ENCODE measurements at regions not wholly inside any gene's neighbourhood (a gene's known extent, or its start where the extent isn't known, plus 50 kb on each side); places are given as distances from the start of the nearest gene placed in this dataset.

DNA sequence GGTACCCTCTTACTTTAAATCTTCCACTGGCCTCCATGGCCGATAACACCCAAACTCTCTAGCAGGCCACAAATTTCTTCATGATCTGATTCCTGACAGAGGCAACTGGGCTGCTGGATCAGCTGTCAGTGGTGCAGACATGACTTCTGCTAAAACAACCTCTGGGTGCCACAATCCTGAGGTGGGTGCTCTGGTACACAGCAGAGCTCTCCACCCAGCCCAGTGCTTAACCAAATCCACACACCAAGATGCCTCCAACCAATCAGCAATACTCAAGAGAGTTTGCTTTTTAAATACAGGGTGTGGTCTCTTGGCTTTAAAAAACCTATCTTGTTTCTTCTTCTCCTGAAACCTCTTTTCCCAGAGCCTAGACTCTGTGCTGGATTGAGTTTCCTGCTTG lies 126.6 kb upstream of the SPACA1 start:
- Histone ChIP-seq H3K9ac (ENCODE audit: low read depth, low read length) (no peak overlapping the region), H3K4me3 (ENCODE audit: low read length) (no peak overlapping the region), H3K27ac (ENCODE audit: low read depth, low read length) (no peak overlapping the region), H3K9me3 (ENCODE audit: insufficient read depth, low read depth, low read length) (no peaks in the 10 kb centered on the region), H3K4me1 (ENCODE audit: insufficient read depth, low read length) (peaks cover 9% of the 10 kb centered on the region; the same call in 1 of the 2 replicates), H3K36me3 (ENCODE audit: insufficient read depth, low read length) (no peaks in the 10 kb centered on the region), H3K27me3 (ENCODE audit: insufficient read depth, low read length) (no peaks in the 10 kb centered on the region)
- WGBS, result 95% methylated on average over 1 of the region's 1 CpG

DNA sequence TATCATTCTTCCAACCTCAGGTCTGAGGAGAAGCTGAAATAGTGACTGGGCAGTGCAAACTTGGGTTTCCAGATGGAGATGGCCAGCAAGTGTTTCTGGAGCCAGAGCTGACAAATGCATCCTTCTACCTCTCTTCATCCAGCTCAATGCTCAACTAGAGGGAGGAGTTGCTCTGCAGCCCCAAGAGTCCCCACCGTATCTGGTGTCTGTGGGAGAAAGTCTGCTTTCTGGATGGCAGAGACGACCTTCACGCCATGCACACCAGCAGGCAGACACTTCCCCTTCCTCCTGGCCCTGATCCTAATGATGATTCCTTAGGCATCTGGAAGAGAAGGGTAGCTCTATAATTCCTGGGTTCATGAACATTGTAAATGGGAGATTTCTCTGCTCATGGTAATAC lies 127.4 kb upstream of the SPACA1 start:
- Histone ChIP-seq H3K4me3 (ENCODE audit: low read length) (no peak overlapping the region), H3K9me3 (ENCODE audit: insufficient read depth, low read depth, low read length) (no peaks in the 10 kb centered on the region), H3K4me1 (ENCODE audit: insufficient read depth, low read length) (peaks cover 9% of the 10 kb centered on the region; the same call in 1 of the 2 replicates), H3K27ac (ENCODE audit: low read depth, low read length) (no peak overlapping the region), H3K27me3 (ENCODE audit: insufficient read depth, low read length) (no peaks in the 10 kb centered on the region), H3K9ac (ENCODE audit: low read depth, low read length) (no peak overlapping the region), H3K36me3 (ENCODE audit: insufficient read depth, low read length) (no peaks in the 10 kb centered on the region)
- 88% methylated on average over 3 of the region's 3 CpGs for WGBS

DNA sequence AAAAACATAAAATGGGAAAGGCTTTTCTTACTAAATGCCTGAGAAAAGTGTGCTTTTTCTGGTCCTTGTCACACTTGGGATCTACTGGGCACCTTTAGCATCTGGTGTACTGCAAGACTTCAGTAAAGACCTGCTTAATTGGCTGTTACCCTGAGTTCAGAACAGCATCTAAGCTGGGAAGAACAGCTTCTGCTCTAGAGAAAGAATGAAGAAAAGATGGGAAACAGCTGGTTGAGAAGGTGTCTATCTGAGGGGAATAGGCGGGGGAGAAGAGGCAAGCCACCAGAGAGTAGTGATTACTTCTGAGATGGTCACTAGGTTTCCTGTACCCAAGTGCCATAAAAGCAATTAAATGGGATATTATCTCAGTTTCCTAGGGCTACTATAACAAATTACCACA lies 128.2 kb upstream of the SPACA1 start:
- Histone ChIP-seq H3K36me3 (ENCODE audit: insufficient read depth, low read length) (no peaks in the 10 kb centered on the region), H3K27ac (ENCODE audit: low read depth, low read length) (no peak overlapping the region), H3K27me3 (ENCODE audit: insufficient read depth, low read length) (no peaks in the 10 kb centered on the region), H3K4me1 (ENCODE audit: insufficient read depth, low read length) (peaks cover 9% of the 10 kb centered on the region; the same call in 1 of the 2 replicates), H3K9me3 (ENCODE audit: insufficient read depth, low read depth, low read length) (no peaks in the 10 kb centered on the region), H3K9ac (ENCODE audit: low read depth, low read length) (no peak overlapping the region), H3K4me3 (ENCODE audit: low read length) (no peak overlapping the region)
- 96% methylated on average over 1 of the region's 1 CpG for WGBS

DNA sequence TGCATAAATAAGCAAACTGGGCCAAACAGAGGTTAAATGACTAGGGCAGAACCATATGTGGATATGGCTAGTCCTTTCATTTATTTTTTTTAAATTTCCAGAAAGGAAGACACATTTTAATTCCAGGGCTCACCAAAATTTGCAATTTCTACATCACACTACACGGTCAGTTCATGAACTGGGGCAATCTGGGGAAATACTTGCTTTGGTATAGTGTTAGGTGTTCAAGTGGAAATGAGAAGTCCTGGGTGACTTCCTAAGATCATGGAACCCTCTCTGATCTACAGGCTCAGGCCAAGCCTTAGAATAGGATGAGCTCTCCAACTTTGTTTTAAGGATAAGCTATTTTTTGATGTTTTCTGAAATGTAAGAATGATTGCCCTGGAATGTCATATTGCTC lies 128.6 kb upstream of the SPACA1 start:
- Histone ChIP-seq H3K27ac (ENCODE audit: low read depth, low read length) (no peak overlapping the region), H3K9ac (ENCODE audit: low read depth, low read length) (no peak overlapping the region)
- WGBS, result 100% methylated on average over 1 of the region's 1 CpG

GRCh38 chr6:87918461-87918941 lies 129.1 kb upstream of the SPACA1 start:
- 78% methylated on average over 5 of the region's 5 CpGs for WGBS
- no peak overlapping the region for H3K9ac ChIP-seq (ENCODE audit: low read depth, low read length)
- no peak overlapping the region for H3K4me3 ChIP-seq (ENCODE audit: low read length)
- H3K9me3 ChIP-seq (ENCODE audit: insufficient read depth, low read depth, low read length), result no peaks in the 10 kb centered on the region
- no peak overlapping the region for H3K27ac ChIP-seq (ENCODE audit: low read depth, low read length)
- no peaks in the 10 kb centered on the region for H3K27me3 ChIP-seq (ENCODE audit: insufficient read depth, low read length)
- H3K4me1 ChIP-seq (ENCODE audit: insufficient read depth, low read length), result peaks cover 17% of the 10 kb centered on the region
- H3K36me3 ChIP-seq (ENCODE audit: insufficient read depth, low read length), result no peaks in the 10 kb centered on the region

More for the DNA sequence above, 128.6 kb upstream of the SPACA1 start:
- Histone ChIP-seq H3K4me1 (ENCODE audit: insufficient read depth, low read length) (peaks cover 13% of the 10 kb centered on the region; the same call in 1 of the 2 replicates), H3K4me3 (ENCODE audit: low read length) (no peak overlapping the region), H3K27me3 (ENCODE audit: insufficient read depth, low read length) (no peaks in the 10 kb centered on the region), H3K9me3 (ENCODE audit: insufficient read depth, low read depth, low read length) (no peaks in the 10 kb centered on the region), H3K36me3 (ENCODE audit: insufficient read depth, low read length) (no peaks in the 10 kb centered on the region)

DNA sequence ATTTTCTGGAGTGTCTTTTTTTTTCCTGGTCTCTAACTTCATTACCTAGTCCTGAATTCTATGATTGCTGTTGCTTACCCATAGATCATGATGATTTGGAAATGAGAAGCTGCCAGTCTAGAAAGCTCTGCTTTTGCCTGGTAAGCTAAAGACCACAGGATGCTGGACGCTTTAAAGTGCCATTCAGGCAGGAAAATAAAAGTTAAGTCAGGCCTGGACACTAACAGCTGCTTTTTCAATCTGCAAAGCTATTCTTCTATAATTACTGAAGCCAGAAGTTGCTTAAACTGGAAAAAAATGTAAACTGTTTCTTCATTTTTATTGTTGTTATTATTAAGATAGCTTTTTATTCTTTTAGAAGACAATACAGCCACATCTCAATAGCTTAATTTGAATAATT lies 129.8 kb upstream of the SPACA1 start:
- Histone ChIP-seq H3K4me1 (ENCODE audit: insufficient read depth, low read length) (peaks cover 17% of the 10 kb centered on the region), H3K9me3 (ENCODE audit: insufficient read depth, low read depth, low read length) (no peaks in the 10 kb centered on the region), H3K27me3 (ENCODE audit: insufficient read depth, low read length) (no peaks in the 10 kb centered on the region), H3K27ac (ENCODE audit: low read depth, low read length) (no peak overlapping the region), H3K4me3 (ENCODE audit: low read length) (no peak overlapping the region), H3K9ac (ENCODE audit: low read depth, low read length) (no peak overlapping the region), H3K36me3 (ENCODE audit: insufficient read depth, low read length) (no peaks in the 10 kb centered on the region)
- 93% methylated on average over 1 of the region's 1 CpG for WGBS

DNA sequence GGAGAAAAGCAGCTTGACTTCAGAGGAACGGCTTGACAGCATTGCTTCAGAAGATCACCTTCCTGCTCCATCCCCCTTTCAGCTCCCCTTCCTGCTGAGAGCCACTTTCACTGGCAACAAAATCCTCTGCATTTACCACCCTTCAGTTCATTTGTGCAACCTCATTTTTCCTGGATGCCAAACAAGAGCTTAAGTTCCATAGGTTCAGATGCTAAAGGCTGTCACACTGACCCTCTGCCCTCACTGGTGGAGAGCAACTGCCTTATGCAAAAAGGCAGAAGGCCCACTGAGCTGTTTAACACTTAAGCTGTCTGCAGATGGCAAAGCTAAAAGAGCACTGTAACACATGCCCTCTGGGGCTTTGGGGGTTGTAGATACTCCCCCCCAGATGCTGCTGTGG lies 131.2 kb upstream of the SPACA1 start:
- Histone ChIP-seq H3K27ac (ENCODE audit: low read depth, low read length) (no peak overlapping the region), H3K36me3 (ENCODE audit: insufficient read depth, low read length) (no peaks in the 10 kb centered on the region), H3K4me3 (ENCODE audit: low read length) (no peak overlapping the region), H3K27me3 (ENCODE audit: insufficient read depth, low read length) (no peaks in the 10 kb centered on the region), H3K9ac (ENCODE audit: low read depth, low read length) (no peak overlapping the region), H3K9me3 (ENCODE audit: insufficient read depth, low read depth, low read length) (no peaks in the 10 kb centered on the region), H3K4me1 (ENCODE audit: insufficient read depth, low read length) (peaks cover 17% of the 10 kb centered on the region)
- 79% methylated on average over 1 of the region's 1 CpG for WGBS

- Histone ChIP-seq H3K4me3 (ENCODE audit: low read length) (no peak overlapping the region), H3K27ac (ENCODE audit: low read depth, low read length) (no peak overlapping the region), H3K4me1 (ENCODE audit: insufficient read depth, low read length) (peaks cover 17% of the 10 kb centered on the region), H3K9ac (ENCODE audit: low read depth, low read length) (no peak overlapping the region), H3K36me3 (ENCODE audit: insufficient read depth, low read length) (no peaks in the 10 kb centered on the region), H3K9me3 (ENCODE audit: insufficient read depth, low read depth, low read length) (no peaks in the 10 kb centered on the region), H3K27me3 (ENCODE audit: insufficient read depth, low read length) (no peaks in the 10 kb centered on the region)
- 91% methylated on average over 2 of the region's 4 CpGs for WGBS
Observed at GRCh38 chr6:87914637-87915395, 132.8 kb upstream of the SPACA1 start.

DNA sequence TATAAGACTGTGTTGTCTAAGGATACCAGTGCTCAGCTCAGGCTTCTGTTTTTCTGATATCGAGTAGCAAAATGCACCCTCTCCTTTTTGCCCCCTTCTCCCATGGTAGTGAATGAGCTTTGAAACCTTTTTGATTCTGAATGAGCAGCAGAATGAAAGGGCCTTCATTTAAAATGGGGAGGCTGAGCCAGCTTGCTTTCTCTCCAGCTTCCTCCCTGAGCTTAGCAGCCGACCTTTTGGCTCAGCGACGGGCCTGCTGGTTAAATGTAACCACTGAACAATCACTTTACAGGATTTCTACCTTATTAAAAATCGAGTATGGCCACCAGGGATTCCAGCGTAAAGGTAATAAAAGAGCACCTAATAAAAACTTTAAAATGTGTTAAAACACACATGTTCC lies 133.7 kb upstream of the SPACA1 start:
- WGBS, result 73% methylated on average over 6 of the region's 6 CpGs
- H3K4me1 ChIP-seq (ENCODE audit: insufficient read depth, low read length), result peaks cover 17% of the 10 kb centered on the region
- no peaks in the 10 kb centered on the region for H3K36me3 ChIP-seq (ENCODE audit: insufficient read depth, low read length)
- no peak overlapping the region for H3K4me3 ChIP-seq (ENCODE audit: low read length)
- H3K9me3 ChIP-seq (ENCODE audit: insufficient read depth, low read depth, low read length), result no peaks in the 10 kb centered on the region
- no peak overlapping the region for H3K9ac ChIP-seq (ENCODE audit: low read depth, low read length)
- 0 out of 2 replicates have a peak overlapping the region, but pooled peaks have one; percentile 19 for H3K27ac ChIP-seq (ENCODE audit: low read depth, low read length)
- no peaks in the 10 kb centered on the region for H3K27me3 ChIP-seq (ENCODE audit: insufficient read depth, low read length)

DNA sequence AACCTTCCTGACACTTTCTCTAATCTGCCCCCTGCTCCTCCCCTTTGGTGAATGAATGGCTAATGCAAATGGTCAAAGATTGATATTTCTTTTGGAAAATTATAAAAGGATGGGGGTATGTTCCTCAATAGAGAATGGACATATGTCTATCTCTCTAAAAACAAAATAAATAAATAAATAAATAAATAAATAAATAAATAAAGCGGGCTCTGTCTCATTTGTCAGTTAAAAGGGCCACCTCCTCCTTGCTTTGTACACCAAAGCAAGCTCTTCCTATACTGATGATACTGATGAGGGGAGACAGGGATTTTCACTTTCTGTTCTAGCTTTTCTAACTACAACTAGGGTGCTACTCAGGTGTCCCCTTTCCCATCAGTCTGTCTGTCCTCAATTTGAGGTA lies 135.5 kb upstream of the SPACA1 start:
- no peaks in the 10 kb centered on the region for H3K36me3 ChIP-seq (ENCODE audit: insufficient read depth, low read length)
- H3K27ac ChIP-seq (ENCODE audit: low read depth, low read length), result no peak overlapping the region
- no peaks in the 10 kb centered on the region for H3K9me3 ChIP-seq (ENCODE audit: insufficient read depth, low read depth, low read length)
- H3K4me1 ChIP-seq (ENCODE audit: insufficient read depth, low read length), result peaks cover 13% of the 10 kb centered on the region
- no CpG with 5 or more reads among the region's 1 CpG for WGBS
- no peak overlapping the region for H3K4me3 ChIP-seq (ENCODE audit: low read length)
- H3K9ac ChIP-seq (ENCODE audit: low read depth, low read length), result no peak overlapping the region
- no peaks in the 10 kb centered on the region for H3K27me3 ChIP-seq (ENCODE audit: insufficient read depth, low read length)

DNA sequence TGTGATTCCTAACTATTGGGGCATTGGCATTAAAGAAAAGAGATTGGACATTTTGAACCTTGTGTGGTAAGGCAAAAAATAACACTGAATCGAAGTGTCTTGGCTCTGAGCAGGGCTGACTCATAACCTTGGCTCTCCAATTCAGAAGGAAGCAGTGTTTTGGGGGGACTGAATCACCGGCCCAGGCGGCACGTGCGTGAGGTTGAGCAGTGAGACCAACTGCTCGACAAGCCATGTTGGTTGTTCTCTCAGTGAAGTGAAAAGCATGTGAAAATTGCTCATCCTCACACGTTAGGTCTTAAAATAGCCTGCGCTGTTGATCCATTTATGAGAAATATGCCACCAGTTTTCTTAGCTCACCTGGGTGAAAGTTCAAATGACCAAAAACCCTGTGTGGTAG lies 137.8 kb upstream of the SPACA1 start:
- WGBS, result 92% methylated on average over 8 of the region's 8 CpGs
- Histone ChIP-seq H3K4me1 (ENCODE audit: insufficient read depth, low read length) (peaks cover 35% of the 10 kb centered on the region), H3K9ac (ENCODE audit: low read depth, low read length) (no peak overlapping the region), H3K9me3 (ENCODE audit: insufficient read depth, low read depth, low read length) (no peaks in the 10 kb centered on the region), H3K27ac (ENCODE audit: low read depth, low read length) (no peak overlapping the region), H3K4me3 (ENCODE audit: low read length) (no peak overlapping the region), H3K27me3 (ENCODE audit: insufficient read depth, low read length) (no peaks in the 10 kb centered on the region), H3K36me3 (ENCODE audit: insufficient read depth, low read length) (no peaks in the 10 kb centered on the region)

All from HUES64 (cell line).